ENCODE measurements at regions not wholly inside any gene's neighbourhood (a gene's known extent, or its start where the extent isn't known, plus 50 kb on each side); places are given as distances from the start of the nearest gene placed in this dataset.

DNA sequence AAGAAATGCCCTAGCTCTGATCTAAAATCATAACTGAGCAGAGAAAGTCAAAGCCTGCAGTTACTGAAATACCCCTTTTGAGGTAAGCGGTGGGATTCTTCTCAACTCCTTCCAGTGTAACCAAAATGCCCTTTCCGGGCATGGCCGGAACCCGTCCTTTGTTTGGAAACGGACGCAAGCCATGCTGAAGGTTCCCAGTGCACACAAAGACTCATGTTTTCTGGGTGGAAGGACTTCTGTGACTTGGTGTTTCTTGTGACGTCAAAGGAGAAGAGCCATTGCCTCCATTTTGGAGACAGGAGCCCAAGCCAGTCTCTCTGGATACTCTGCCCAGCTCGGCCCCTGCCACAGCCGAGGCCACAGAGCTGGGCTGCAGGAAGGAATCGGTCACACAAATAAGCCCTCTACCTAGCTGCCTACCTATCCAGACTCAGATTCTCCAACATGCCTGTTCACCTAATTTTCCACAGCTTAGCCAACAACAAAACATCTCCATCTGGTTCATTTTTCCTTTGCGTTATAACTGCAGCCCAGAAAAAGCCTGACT, 182.8 kb downstream of the TBXT start:
- no peak for DNase-seq

DNA sequence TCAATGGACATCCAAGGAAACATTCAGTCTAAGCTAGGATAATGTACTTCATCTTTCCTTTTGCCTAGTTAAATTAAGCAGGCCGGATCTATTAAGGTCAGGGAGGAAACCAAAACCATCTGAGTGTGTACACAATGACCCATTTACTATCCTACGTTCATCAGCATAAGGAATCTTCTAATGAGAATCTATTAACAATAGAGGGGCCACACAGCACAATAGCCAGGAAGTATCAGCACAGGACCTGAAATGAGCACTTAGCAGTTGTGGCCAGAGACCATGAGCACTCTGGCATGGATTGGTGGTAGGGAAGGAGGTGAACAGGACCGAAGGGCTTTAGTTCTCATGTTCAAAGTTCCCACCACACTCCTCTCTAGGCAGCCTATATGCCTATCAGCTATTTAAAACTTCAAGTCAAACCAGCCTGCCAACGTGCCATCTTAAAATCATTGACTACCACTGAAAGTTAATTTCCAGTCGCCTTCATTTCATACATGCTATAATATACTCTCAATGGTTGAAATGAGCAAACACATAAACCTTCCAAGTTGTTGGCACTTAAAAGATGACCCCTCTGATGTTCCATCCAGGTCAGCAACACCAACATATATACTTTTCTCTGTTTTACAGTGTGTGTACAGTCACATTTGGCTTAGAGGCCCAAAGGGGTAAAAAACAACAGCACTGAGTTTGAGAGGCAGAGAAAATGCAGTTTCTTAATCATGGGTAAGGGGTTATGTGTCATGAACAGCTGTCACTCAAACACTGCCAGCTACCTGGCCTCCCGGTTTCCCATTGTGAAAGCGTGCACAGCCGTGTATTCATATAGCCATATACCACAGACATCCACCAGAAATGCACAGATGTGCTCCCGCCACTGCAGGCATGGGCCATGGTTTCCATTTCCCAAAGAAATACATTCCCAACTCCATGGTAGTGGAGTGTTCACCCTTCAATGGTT, 184.3 kb downstream of the TBXT start:
- DNase-seq = no peak

- no peak for DNase-seq
Measured at GRCh38 chr6:165978476-165978875, 189.2 kb downstream of the TBXT start.

DNA sequence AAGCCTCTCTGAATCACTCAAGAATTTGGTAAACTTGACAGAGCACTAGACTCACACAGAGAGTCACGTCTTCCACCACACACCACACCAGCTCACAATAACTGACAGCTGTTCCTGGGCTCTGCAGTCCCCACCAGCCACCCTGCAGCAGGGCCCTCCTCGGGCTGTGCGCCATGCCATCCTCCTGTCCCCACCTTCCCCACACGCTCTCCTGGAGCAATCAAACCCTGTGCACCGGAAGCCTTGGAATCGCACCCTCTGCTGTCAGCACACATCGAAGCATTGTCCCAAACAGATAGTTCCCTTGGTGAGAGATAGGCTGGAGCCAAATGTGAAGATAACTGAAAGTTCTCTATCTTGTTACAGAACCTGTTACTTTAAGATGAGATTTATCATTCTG, 191.0 kb downstream of the TBXT start:
- no peak for DNase-seq

GRCh38 chr6:165974817-165975216, 192.8 kb downstream of the TBXT start:
- no peak for DNase-seq

- no peak for DNase-seq
Measured at GRCh38 chr6:165973473-165973872, 194.2 kb downstream of the TBXT start.

GRCh38 chr6:165972139-165972802, 195.4 kb downstream of the TBXT start:
- DNase-seq = no peak

DNA sequence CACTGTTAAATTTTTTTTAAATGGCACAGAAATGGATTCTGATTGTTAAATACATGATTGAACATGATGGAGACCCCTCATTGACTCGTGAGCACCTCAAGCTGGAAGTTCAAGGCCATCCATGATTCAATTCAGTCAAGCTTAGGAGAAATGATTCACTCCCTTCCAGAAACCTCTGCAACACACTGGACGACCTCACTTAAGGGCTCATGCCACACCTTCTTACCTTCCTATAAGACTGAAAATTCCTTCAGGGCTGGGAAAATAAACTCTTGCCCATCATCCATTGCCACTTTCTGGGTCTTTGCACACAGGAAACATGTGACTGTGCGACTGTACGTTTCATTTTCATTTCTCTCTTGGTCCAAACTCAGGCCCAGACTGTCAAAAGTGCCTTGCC, 196.4 kb downstream of the TBXT start:
- DNase-seq = no peak

- DNase-seq = no peak
Measured at GRCh38 chr6:165970001-165970400, 197.7 kb downstream of the TBXT start.

DNA sequence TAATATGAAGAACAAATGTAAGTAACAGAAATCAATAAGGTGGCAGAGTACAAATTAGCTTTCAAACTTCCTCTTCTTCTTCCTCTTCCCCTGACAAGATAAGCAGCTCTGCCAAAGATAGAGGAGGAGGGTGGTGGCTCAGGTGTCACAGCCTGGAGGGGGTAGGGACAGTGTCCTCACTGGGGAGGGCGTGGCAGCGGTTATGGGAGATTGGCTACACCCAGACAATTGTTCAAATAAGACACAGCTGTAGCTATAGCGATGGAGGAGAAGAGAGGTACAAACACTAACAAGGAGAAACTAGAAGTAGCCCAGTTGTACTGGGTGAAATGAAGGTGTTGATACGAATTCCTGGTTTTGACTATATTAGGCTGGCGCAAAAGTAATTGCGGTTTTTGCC, 198.5 kb downstream of the TBXT start:
- DNase-seq = no peak

DNA sequence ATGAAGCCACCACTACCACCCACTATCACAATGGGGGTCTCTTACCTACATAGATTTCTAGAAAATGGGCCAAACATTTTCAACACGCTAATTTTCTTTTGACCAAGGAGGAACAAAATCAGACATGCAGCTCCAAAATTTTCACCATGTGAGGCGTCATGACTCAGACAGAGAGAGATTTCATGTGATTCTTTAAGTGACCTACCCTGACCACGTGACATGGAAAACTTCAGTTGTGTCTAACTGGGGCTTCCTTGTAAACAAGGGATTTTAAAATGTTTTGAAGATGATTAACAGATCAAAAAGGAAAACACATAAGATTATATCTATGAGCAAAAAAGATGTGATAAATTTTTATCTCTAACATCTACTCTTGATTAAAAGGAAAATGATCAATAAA, 199.2 kb downstream of the TBXT start:
- no peak for DNase-seq

- DNase-seq = no peak
Measured at GRCh38 chr6:165967810-165968407, 199.7 kb downstream of the TBXT start.

GRCh38 chr6:165963750-165964149, 203.9 kb downstream of the TBXT start:
- DNase-seq = no peak

DNA sequence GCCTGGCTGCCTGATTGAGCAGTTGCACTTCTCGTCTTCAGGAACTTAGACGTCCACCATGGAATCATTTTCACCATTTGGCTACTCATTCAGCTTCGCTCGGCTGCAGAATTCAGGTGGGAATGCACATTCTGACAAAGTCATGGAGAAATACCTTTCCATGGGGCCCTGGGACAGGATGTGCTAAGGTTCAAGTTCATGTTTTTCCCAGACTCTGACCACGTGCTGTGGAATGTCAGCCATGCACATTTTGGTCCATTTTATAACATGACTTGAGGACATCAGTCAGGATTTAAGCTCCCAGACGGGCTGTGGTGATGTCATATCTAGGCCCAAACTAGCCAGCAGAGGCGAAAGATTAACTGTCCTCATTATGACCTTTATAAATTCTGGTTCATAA, 205.3 kb downstream of the TBXT start:
- DNase-seq = no peak

DNA sequence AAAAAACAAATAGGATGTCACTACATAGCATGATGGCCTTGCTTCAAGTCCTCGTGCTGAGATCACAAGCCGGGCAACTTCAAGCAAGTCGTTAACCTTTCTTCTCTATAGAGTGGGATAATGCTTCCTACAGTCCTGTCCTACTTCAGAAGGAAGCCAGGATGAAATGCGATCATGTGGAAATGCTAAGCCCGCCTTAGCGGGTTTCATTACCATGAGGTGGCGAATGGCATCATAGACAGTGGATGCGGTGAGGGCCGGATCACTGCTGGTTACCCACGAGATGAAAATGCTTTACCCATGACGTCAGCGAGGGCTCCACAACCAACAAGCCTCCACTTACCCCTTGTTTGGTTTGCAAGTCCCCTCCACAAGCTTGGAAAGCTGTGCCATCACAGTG, 206.4 kb downstream of the TBXT start:
- no peak for DNase-seq

DNA sequence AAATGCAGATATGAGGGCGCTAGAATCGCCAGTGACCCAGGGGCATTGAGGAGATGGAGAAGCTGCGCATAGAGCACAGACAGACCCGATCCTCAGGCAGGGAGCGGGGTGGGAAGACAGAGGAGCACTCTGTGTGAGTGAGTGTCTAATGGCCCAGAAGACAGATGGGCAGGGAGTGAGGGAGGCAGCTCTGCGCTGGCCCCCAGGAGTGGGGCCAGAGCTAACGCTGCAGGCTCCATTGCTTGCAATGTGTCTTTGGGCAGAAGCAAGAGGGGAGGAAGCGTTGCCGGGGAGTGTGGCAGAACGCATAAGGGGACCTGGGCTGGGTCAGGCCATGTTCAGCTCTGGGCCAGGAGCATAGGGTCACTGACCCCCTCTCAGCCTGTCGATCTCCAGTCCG, 207.0 kb downstream of the TBXT start:
- DNase-seq = no peak

- DNase-seq = no peak
Measured at GRCh38 chr6:165959627-165960026, 208.0 kb downstream of the TBXT start.

GRCh38 chr6:165956874-165957273, 210.8 kb downstream of the TBXT start:
- DNase-seq = no peak

GRCh38 chr6:165952514-165952913, 215.1 kb downstream of the TBXT start:
- DNase-seq = no peak

- DNase-seq = no peak
Measured at GRCh38 chr6:165950316-165950715, 217.3 kb downstream of the TBXT start.

- DNase-seq = no peak
Measured at GRCh38 chr6:165949324-165949723, 218.3 kb downstream of the TBXT start.

DNA sequence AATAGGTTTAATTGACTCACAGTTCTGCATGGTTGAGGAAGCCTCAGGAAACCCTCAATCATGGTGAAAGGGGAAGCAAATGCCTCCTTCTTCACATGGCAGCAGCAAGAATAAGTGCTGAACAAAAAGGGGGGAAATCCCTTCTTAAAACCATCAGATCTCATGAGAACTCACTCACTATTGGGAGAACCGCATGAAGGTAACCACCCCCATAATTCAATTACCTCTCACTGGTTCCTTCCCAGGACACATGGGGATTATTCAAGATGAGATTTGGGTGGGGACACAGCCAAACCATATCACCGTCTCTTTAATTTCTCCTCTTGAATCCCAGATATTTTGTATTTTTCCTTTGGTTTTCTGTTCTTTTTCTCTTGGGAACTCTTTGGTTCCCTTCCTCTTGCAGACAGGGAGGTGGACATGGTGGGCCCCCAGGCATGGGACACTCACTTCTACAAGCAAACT, 223.6 kb downstream of the TBXT start:
- no peak for DNase-seq

- DNase-seq = no peak
Measured at GRCh38 chr6:165941786-165942185, 225.9 kb downstream of the TBXT start.
